ENCODE measurements at regions not wholly inside any gene's neighbourhood (a gene's known extent, or its start where the extent isn't known, plus 50 kb on each side); places are given as distances from the start of the nearest gene placed in this dataset.

GRCh38 chr1:113321771-113322387, 68.4 kb upstream of the MAGI3 start:
- TF ChIP-seq CSRNP3 (CRISPR knock-in tag; IDR thresholded peaks at IDR 0.05) (no peak), ZNF565 (CRISPR knock-in tag; conservative IDR thresholded peaks at IDR 0.05; ENCODE audit: low read depth) (no peak), PATZ1 (CRISPR knock-in tag; IDR thresholded peaks at IDR 0.05; ENCODE audit: borderline replicate concordance) (no peak), RARB (CRISPR knock-in tag; IDR thresholded peaks at IDR 0.05) (no peak)

All from SK-N-SH treated with all-trans-retinoic acid at 6 μM for 48 hours (cell line).